ENCODE measurements at regions not wholly inside any gene's neighbourhood (a gene's known extent, or its start where the extent isn't known, plus 50 kb on each side); places are given as distances from the start of the nearest gene placed in this dataset.

- Histone ChIP-seq H3K4me3 (ENCODE audit: low read length) (no peak overlapping the region), H3K27ac (ENCODE audit: low read depth, low read length) (no peak overlapping the region), H3K9me3 (ENCODE audit: control insufficient read depth, insufficient read depth, low read length) (0 out of 2 replicates have a peak, but pooled peaks cover 5% of the 10 kb centered on the region), H3K36me3 (ENCODE audit: control insufficient read depth, low read length) (no peaks in the 10 kb centered on the region), H3K4me2 (ENCODE audit: low read length) (no peak overlapping the region), H3K27me3 (ENCODE audit: control insufficient read depth, low read length) (peaks cover 2% of the 10 kb centered on the region), H3K4me1 (ENCODE audit: control insufficient read depth, low read length) (no peaks in the 10 kb centered on the region), H3K9me2 (replicated peaks; ENCODE audit: control insufficient read depth, low read length) (no peaks in the 10 kb centered on the region), H3F3A (ENCODE audit: control insufficient read depth, insufficient read depth) (no peaks in the 10 kb centered on the region), H3K79me2 (ENCODE audit: control insufficient read depth, low read length) (peaks cover 4% of the 10 kb centered on the region; the same call in 1 of the 2 replicates), H4K20me1 (ENCODE audit: control insufficient read depth, insufficient read depth, low read depth, low read length) (no peaks in the 10 kb centered on the region)
- TF ChIP-seq, protein P1, sequence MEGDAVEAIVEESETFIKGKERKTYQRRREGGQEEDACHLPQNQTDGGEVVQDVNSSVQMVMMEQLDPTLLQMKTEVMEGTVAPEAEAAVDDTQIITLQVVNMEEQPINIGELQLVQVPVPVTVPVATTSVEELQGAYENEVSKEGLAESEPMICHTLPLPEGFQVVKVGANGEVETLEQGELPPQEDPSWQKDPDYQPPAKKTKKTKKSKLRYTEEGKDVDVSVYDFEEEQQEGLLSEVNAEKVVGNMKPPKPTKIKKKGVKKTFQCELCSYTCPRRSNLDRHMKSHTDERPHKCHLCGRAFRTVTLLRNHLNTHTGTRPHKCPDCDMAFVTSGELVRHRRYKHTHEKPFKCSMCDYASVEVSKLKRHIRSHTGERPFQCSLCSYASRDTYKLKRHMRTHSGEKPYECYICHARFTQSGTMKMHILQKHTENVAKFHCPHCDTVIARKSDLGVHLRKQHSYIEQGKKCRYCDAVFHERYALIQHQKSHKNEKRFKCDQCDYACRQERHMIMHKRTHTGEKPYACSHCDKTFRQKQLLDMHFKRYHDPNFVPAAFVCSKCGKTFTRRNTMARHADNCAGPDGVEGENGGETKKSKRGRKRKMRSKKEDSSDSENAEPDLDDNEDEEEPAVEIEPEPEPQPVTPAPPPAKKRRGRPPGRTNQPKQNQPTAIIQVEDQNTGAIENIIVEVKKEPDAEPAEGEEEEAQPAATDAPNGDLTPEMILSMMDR (IDR thresholded peaks at IDR 0.05; ENCODE audit: low read depth, low read length, poor library complexity, severe bottlenecking) = no peak
- TF ChIP-seq EZH2phosphoT487 (IDR thresholded peaks at IDR 0.05; ENCODE audit: borderline replicate concordance, low read length) = no peak
These were observed 208.5 kb upstream of the SULF2 start for GRCh38 chr20:47993817-47994216.

DNA sequence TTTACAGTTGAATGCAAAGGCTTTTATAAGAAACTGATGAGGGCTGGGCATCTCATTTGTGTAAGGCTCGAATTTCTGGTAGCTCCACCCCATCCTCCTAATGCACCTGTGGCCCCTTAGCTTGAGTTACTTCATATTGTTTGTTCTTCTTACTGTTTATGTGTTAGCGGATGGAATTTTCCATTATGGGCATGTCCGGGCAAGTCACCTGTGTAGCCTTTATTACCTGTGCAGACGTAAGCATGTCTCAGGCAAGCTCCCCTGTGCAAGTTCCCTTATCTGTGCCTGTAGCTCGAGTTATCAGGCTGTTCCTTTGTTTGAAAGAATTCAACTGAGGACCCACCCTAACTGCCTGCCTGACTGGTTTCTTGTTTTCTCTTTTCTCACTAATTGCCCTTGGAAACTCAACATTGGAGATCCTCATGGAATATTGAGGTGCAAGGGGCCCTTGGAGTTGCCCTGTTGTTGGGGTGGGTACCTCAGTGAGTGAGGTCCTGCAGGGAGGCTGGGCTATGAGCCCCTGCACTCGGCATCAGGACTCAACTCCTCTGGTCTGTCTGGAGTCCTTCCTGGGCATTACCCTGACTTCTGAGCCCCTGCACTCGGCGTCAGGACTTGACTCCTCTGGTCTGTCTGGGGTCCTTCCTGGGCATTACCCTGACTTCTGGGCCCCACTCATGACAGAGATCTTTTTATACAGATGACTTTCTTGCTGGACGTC lies 207.9 kb upstream of the SULF2 start:
- peaks cover 4% of the 10 kb centered on the region; the same call in 1 of the 2 replicates for H3K79me2 ChIP-seq (ENCODE audit: control insufficient read depth, low read length)
- H4K20me1 ChIP-seq (ENCODE audit: control insufficient read depth, insufficient read depth, low read depth, low read length) = no peaks in the 10 kb centered on the region
- TF ChIP-seq, protein P1 (IDR thresholded peaks at IDR 0.05; ENCODE audit: low read depth, low read length, poor library complexity, severe bottlenecking) = no peak
- no peak for TF ChIP-seq EZH2phosphoT487 (IDR thresholded peaks at IDR 0.05; ENCODE audit: borderline replicate concordance, low read length)
- no peak overlapping the region for H3K4me2 ChIP-seq (ENCODE audit: low read length)
- no peak overlapping the region for H3K4me3 ChIP-seq (ENCODE audit: low read length)
- H3F3A ChIP-seq (ENCODE audit: control insufficient read depth, insufficient read depth) = no peaks in the 10 kb centered on the region
- H3K27ac ChIP-seq (ENCODE audit: low read depth, low read length) = no peak overlapping the region
- no peaks in the 10 kb centered on the region for H3K9me2 ChIP-seq (replicated peaks; ENCODE audit: control insufficient read depth, low read length)
- H3K4me1 ChIP-seq (ENCODE audit: control insufficient read depth, low read length) = no peaks in the 10 kb centered on the region
- peaks cover 2% of the 10 kb centered on the region for H3K27me3 ChIP-seq (ENCODE audit: control insufficient read depth, low read length)
- 0 out of 2 replicates have a peak, but pooled peaks cover 5% of the 10 kb centered on the region for H3K9me3 ChIP-seq (ENCODE audit: control insufficient read depth, insufficient read depth, low read length)
- H3K36me3 ChIP-seq (ENCODE audit: control insufficient read depth, low read length) = no peaks in the 10 kb centered on the region

DNA sequence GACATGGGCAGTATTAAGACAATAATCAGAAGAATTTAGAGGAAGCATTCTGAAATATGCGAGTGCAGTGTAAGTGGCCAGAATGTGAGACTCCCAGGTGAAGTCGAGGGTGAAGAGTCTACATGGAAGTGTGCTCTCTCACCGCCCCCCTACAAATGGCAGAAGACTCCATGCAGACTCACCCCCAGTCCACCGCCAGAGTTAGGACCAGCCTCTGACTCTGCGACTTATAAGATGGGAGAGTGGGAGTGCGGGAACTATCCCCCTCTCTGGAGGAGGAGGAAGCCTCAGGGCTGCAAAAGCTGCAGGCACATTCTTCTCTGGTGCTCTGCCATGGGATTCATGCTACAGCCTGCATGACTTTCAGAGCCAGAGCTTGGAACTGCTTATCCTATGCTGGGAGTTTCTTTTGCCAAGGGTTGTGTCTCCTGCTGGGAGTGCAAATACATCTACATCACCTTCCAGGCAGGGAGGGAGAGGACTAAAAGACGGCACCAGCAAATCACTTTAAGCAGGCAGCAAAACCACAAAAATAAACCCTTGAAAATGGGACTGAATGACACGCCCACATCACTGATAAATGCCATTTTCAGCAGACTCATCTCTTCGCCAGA lies 206.7 kb upstream of the SULF2 start:
- Histone ChIP-seq H3K27me3 (ENCODE audit: control insufficient read depth, low read length) (peaks cover 2% of the 10 kb centered on the region), H3K4me3 (ENCODE audit: low read length) (no peak overlapping the region), H3K4me2 (ENCODE audit: low read length) (no peak overlapping the region), H3K79me2 (ENCODE audit: control insufficient read depth, low read length) (peaks cover 4% of the 10 kb centered on the region; the same call in 1 of the 2 replicates), H3K27ac (ENCODE audit: low read depth, low read length) (no peak overlapping the region), H3K9me3 (ENCODE audit: control insufficient read depth, insufficient read depth, low read length) (0 out of 2 replicates have a peak, but pooled peaks cover 5% of the 10 kb centered on the region), H4K20me1 (ENCODE audit: control insufficient read depth, insufficient read depth, low read depth, low read length) (no peaks in the 10 kb centered on the region), H3K9me2 (replicated peaks; ENCODE audit: control insufficient read depth, low read length) (no peaks in the 10 kb centered on the region), H3F3A (ENCODE audit: control insufficient read depth, insufficient read depth) (no peaks in the 10 kb centered on the region), H3K36me3 (ENCODE audit: control insufficient read depth, low read length) (no peaks in the 10 kb centered on the region), H3K4me1 (ENCODE audit: control insufficient read depth, low read length) (no peaks in the 10 kb centered on the region)
- TF ChIP-seq, protein P1 (IDR thresholded peaks at IDR 0.05; ENCODE audit: low read depth, low read length, poor library complexity, severe bottlenecking) = no peak
- TF ChIP-seq EZH2phosphoT487 (IDR thresholded peaks at IDR 0.05; ENCODE audit: borderline replicate concordance, low read length) = no peak
